Uterus (tissue), 3 donors: ENCODE measurements at regions not wholly inside any gene's neighbourhood (a gene's known extent, or its start where the extent isn't known, plus 50 kb on each side); places are given as distances from the start of the nearest gene placed in this dataset.
"Not testable (repeated sequence)": the region's sequence is repeated elsewhere in the genome, so short reads cannot be mapped to it uniquely, and the experiment has no call there.

Source experiments
- DNase-seq, 2 donors: peaks; one replicate each; pipeline ENCODE4 v3.0.0-alpha.2; 2019 to 2020
- H3K27ac ChIP-seq, 2 donors: fragments of 200-600 bp; sonication (generic); 1 replicate in 1 of 2; 2 replicates in 1 of 2; pipeline ENCODE4 v1.5.1; 2016 to 2018
- H3K27me3 ChIP-seq, 2 donors: fragments of 200-600 bp; sonication (generic); one replicate each; pipeline ENCODE4 v1.5.1; 2018 to 2019; ENCODE audit warnings: control low read depth in 1 of 2
- H3K36me3 ChIP-seq, 2 donors: fragments of 200-600 bp; sonication (generic); one replicate each; pipeline ENCODE4 v1.5.1; 2019; ENCODE audit warnings: control low read depth in 1 of 2
- H3K4me1 ChIP-seq, 2 donors: fragments of 200-600 bp; sonication (generic); one replicate each; pipeline ENCODE4 v1.5.1; 2018 to 2019; ENCODE audit warnings: control low read depth in 1 of 2
- H3K4me3 ChIP-seq, 2 donors: fragments of 200-600 bp; sonication (generic); 1 replicate in 1 of 2; 2 replicates in 1 of 2; pipeline ENCODE4 v1.5.1; 2018 to 2019; ENCODE audit warnings: mild to moderate bottlenecking in 1 of 2
- H3K9me3 ChIP-seq, 2 donors: fragments of 200-600 bp; sonication (generic); one replicate each; pipeline ENCODE4 v1.5.1; 2019; ENCODE audit warnings: control low read depth in 1 of 2
- POLR2A ChIP-seq, 2 donors: fragments of 450-650 bp; IDR thresholded peaks; one replicate each; pipeline ENCODE4 v1.6.1; 2016; ENCODE audit warnings: antibody characterized with exemption in 2 of 2, mild to moderate bottlenecking in 1 of 2, moderate library complexity in 1 of 2
- intact Hi-C: fragments of 100-400 bp; cut with DNase I; formaldehyde crosslinking; loops from one replicate; pipeline ENCODE4 v1.15.1; 2023; ENCODE audit warnings: low total_unique reads
- TF ChIP-seq, protein P1 (sequence below), 4 experiments: fragments of 200-600 bp in 2 of 4; fragments of 450-650 bp in 2 of 4; sonication (generic) in 2 of 4; IDR thresholded peaks; one replicate each; pipeline ENCODE4 v1.5.1; 2016 to 2019; ENCODE audit warnings: antibody characterized with exemption in 4 of 4, mild to moderate bottlenecking in 2 of 4, moderate library complexity in 1 of 4
- donor health status: DM: yes; HTN: yes; CAD: no.

DNA sequence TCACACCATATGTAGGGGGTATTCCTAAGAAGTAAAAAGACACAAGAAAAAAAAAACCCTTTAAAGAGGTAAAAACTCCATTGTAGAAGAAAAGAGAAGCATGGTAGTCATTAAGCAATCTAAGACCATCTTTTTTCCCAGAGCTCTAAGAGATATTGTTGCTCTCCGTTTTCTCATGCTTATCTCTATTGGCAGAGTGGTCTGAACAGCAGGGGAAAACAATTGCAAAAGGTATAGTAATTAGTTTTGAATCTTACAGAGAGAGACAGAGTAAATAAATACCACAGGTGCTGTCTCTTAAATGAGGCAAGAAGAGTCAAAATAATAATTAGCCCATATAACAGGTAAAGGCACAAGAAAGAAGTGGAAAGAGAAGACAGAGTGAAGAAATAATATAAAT, 821.4 kb upstream of the CA10 start:
- no peak for TF ChIP-seq POLR2A (IDR thresholded peaks at IDR 0.05)
- TF ChIP-seq, protein P1, sequence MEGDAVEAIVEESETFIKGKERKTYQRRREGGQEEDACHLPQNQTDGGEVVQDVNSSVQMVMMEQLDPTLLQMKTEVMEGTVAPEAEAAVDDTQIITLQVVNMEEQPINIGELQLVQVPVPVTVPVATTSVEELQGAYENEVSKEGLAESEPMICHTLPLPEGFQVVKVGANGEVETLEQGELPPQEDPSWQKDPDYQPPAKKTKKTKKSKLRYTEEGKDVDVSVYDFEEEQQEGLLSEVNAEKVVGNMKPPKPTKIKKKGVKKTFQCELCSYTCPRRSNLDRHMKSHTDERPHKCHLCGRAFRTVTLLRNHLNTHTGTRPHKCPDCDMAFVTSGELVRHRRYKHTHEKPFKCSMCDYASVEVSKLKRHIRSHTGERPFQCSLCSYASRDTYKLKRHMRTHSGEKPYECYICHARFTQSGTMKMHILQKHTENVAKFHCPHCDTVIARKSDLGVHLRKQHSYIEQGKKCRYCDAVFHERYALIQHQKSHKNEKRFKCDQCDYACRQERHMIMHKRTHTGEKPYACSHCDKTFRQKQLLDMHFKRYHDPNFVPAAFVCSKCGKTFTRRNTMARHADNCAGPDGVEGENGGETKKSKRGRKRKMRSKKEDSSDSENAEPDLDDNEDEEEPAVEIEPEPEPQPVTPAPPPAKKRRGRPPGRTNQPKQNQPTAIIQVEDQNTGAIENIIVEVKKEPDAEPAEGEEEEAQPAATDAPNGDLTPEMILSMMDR (IDR thresholded peaks at IDR 0.05), result no peak
- Histone ChIP-seq H3K27me3 (no peaks in the 10 kb centered on the region), H3K27ac (no peak overlapping the region), H3K9me3 (no peaks in the 10 kb centered on the region), H3K4me3 (no peak overlapping the region), H3K4me1 (no peaks in the 10 kb centered on the region), H3K36me3 (no peaks in the 10 kb centered on the region)
- DNase-seq, result no peak
- intact Hi-C loops, result no loop called here

DNA sequence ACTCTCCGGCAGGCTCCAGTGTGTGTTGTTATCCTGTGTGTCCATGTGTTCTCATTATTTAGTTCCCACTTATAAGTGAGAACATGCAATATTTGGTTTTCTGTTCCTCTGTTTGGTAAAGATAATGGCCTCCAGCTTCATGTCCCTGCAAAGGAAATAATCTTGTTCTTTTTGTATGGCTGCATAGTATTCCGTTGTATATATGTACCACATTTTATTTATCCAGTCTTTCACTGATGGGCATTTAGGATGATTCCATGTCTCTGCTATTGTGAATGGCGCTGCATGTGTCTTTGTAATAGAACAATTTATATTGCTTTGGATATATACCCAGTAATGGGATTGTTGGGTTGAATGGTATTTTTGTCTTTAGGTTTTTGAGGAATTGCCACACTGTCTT, 807.3 kb upstream of the CA10 start:
- no peak overlapping the region for H3K4me3 ChIP-seq
- no peaks in the 10 kb centered on the region for H3K36me3 ChIP-seq
- DNase-seq, result no peak
- H3K9me3 ChIP-seq, result no peaks in the 10 kb centered on the region
- TF ChIP-seq, protein P1 (IDR thresholded peaks at IDR 0.05), result no peak
- no peak for TF ChIP-seq POLR2A (IDR thresholded peaks at IDR 0.05)
- H3K4me1 ChIP-seq, result no peaks in the 10 kb centered on the region
- no peak overlapping the region for H3K27ac ChIP-seq
- H3K27me3 ChIP-seq, result no peaks in the 10 kb centered on the region
- intact Hi-C loops, result no loop called here

DNA sequence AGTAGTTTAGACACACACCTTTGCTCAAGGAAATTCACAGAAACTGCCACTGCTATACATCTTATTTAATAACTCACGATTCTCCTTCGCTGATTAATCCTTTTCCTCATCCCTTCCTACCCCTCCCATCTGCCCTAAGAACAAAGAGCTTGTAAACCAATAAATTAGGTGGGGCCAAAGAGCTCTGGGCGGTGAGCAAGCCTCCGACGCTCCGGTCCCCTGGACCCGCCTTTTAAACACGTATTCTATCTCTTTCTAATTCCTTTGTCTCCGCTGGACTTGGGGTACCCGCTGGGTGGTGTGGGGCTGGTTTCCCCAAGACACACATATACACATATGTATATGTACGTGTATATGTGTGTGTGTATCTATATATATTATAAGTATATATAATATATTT, 803.2 kb upstream of the CA10 start:
- DNase-seq, H3K4me3 ChIP-seq, H3K36me3 ChIP-seq, H3K27ac ChIP-seq, intact Hi-C loops, H3K4me1 ChIP-seq, H3K27me3 ChIP-seq, H3K9me3 ChIP-seq: not testable (repeated sequence)

DNA sequence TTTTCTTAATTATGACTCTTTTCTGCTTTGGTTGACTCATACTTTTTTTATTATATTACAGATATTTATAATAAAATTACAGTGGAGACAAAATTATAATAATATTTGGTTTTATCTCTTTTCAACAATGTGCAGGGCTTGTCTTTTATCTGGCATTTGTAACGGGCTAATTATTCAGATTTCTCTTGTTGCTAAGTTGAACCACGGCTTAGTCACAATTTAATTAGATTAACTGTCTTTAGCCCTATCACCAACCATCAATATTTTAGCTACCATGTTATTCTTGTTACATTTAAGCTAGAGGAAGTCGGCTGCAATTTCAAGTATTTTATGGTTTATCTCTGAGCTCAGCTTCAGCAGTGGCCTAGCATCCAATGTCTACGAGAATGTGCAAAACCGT, 798.9 kb upstream of the CA10 start:
- no peaks in the 10 kb centered on the region for H3K27me3 ChIP-seq
- no peak overlapping the region for H3K27ac ChIP-seq
- H3K4me1 ChIP-seq, result no peaks in the 10 kb centered on the region
- intact Hi-C loops, result no loop called here
- no peaks in the 10 kb centered on the region for H3K9me3 ChIP-seq
- TF ChIP-seq, protein P1 (IDR thresholded peaks at IDR 0.05), result no peak
- no peak for TF ChIP-seq POLR2A (IDR thresholded peaks at IDR 0.05)
- no peak overlapping the region for H3K4me3 ChIP-seq
- no peak for DNase-seq
- H3K36me3 ChIP-seq, result no peaks in the 10 kb centered on the region

DNA sequence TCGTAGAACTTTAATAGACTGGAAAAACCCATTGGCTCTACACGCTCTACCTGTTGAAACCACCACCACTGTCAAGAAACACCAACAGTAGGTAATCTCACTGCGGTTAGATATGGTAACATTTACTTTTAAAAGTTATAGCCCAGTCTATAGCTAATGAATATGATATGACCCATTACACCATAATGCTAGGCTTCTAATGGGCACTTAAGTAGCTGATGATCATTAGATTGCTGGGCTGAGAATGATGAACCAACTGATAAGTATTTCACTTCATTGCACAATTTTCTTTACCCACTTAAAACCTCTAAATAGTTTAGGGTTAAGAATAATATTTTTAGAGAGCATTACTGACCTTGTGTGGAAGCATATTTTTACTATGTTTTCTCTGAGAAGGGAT, 788.9 kb upstream of the CA10 start:
- TF ChIP-seq, protein P1 (IDR thresholded peaks at IDR 0.05), result no peak
- TF ChIP-seq POLR2A (IDR thresholded peaks at IDR 0.05), result no peak
- no peak for DNase-seq
- Histone ChIP-seq H3K27me3 (no peaks in the 10 kb centered on the region), H3K27ac (no peak overlapping the region), H3K4me3 (no peak overlapping the region), H3K4me1 (no peaks in the 10 kb centered on the region), H3K36me3 (no peaks in the 10 kb centered on the region), H3K9me3 (no peaks in the 10 kb centered on the region)
- intact Hi-C loops, result no loop called here

DNA sequence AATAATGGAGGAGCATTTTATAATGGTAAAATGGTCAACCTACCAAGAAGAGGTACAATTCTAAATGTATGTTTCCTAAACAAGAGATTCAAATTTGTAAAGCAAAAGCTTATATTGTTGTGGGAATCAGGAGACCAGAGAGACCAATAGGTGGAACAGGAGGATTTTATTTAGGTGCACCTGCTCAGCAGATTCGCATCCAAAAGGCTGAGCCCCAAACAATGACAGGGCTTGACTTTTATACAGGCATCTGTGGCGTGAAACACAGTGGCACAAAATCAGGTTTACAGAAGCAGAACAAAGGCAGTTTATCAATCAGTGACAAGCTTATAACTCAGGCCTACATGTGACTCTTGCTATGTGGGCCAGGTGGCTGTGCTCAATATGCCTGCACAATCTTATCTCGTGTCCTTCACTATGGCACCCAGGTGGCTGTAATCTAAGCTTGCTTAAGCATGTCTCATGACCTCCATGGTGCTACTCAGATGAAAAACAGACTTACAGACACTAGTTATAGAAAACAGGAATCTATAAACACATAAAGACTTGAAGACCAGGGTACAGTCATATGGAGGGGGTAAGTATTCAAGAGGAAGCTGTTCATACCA, 780.2 kb upstream of the CA10 start:
- no peaks in the 10 kb centered on the region for H3K4me1 ChIP-seq
- no peak for DNase-seq
- H3K27ac ChIP-seq, result no peak overlapping the region
- intact Hi-C loops, result no loop called here
- TF ChIP-seq, protein P1 (IDR thresholded peaks at IDR 0.05), result no peak
- TF ChIP-seq POLR2A (IDR thresholded peaks at IDR 0.05), result no peak
- H3K27me3 ChIP-seq, result no peaks in the 10 kb centered on the region
- no peak overlapping the region for H3K4me3 ChIP-seq
- peaks cover 0 to 4% of the 10 kb centered on the region in 2 donors for H3K9me3 ChIP-seq
- H3K36me3 ChIP-seq, result no peaks in the 10 kb centered on the region
